HG02885 (cell line): ENCODE measurements at regions not wholly inside any gene's neighbourhood (a gene's known extent, or its start where the extent isn't known, plus 50 kb on each side); places are given as distances from the start of the nearest gene placed in this dataset.
A peak's percentile ranks its signal among the peaks of the same experiment; 100 is the strongest.

ENCODE experiments used
- ATAC-seq: cut with Tn5 transposase; IDR thresholded peaks from one replicate; pipeline ENCODE4 v1.9.1; 2021; ENCODE audit warnings: mild to moderate bottlenecking; ENCODE audit not compliant: unreplicated experiment, poor library complexity

GRCh38 chr1:82823876-82824275, 1023.1 kb downstream of the ADGRL2 start:
- no peak for ATAC-seq

GRCh38 chr1:82820816-82821215, 1020.1 kb downstream of the ADGRL2 start:
- ATAC-seq = no peak

- ATAC-seq = peak; percentile 56
Measured at GRCh38 chr1:82819234-82819633, 1018.5 kb downstream of the ADGRL2 start.

GRCh38 chr1:82818586-82818985, 1017.9 kb downstream of the ADGRL2 start:
- no peak for ATAC-seq

- ATAC-seq = no peak
Measured at GRCh38 chr1:82813386-82813785, 1012.7 kb downstream of the ADGRL2 start.

- ATAC-seq = no peak
Measured at GRCh38 chr1:82810601-82811000, 1009.9 kb downstream of the ADGRL2 start.

GRCh38 chr1:82807563-82807962, 1006.8 kb downstream of the ADGRL2 start:
- ATAC-seq = no peak

- no peak for ATAC-seq
Measured at GRCh38 chr1:82806133-82806532, 1005.4 kb downstream of the ADGRL2 start.

- no peak for ATAC-seq
Measured at GRCh38 chr1:82801176-82801575, 1000.4 kb downstream of the ADGRL2 start.

GRCh38 chr1:82800721-82801120, 1000.0 kb downstream of the ADGRL2 start:
- ATAC-seq = no peak

- no peak for ATAC-seq
Measured at GRCh38 chr1:82799261-82799660, 998.5 kb downstream of the ADGRL2 start.

GRCh38 chr1:82795508-82796149, 994.9 kb downstream of the ADGRL2 start:
- no peak for ATAC-seq

GRCh38 chr1:82792151-82792550, 991.4 kb downstream of the ADGRL2 start:
- no peak for ATAC-seq

GRCh38 chr1:82790556-82790955, 989.8 kb downstream of the ADGRL2 start:
- no peak for ATAC-seq

GRCh38 chr1:82788660-82789059, 987.9 kb downstream of the ADGRL2 start:
- ATAC-seq = no peak

GRCh38 chr1:82788038-82788437, 987.3 kb downstream of the ADGRL2 start:
- no peak for ATAC-seq

- ATAC-seq = no peak
Measured at GRCh38 chr1:82786883-82787282, 986.1 kb downstream of the ADGRL2 start.

- no peak for ATAC-seq
Measured at GRCh38 chr1:82785268-82785790, 984.6 kb downstream of the ADGRL2 start.

- no peak for ATAC-seq
Measured at GRCh38 chr1:82783044-82783443, 982.3 kb downstream of the ADGRL2 start.

GRCh38 chr1:82782599-82782998, 981.9 kb downstream of the ADGRL2 start:
- no peak for ATAC-seq

- no peak for ATAC-seq
Measured at GRCh38 chr1:82778612-82779011, 977.9 kb downstream of the ADGRL2 start.

- no peak for ATAC-seq
Measured at GRCh38 chr1:82777240-82777639, 976.5 kb downstream of the ADGRL2 start.
